Karpas-422 (cell line): ENCODE measurements at regions not wholly inside any gene's neighbourhood (a gene's known extent, or its start where the extent isn't known, plus 50 kb on each side); places are given as distances from the start of the nearest gene placed in this dataset.

Source experiments
- DNase-seq: peaks from one replicate; pipeline ENCODE4 v3.0.0-alpha.2; 2015
- H2AFZ ChIP-seq: fragments of 200-600 bp; sonication (generic); 2 replicates; pipeline ENCODE4 v1.6.1; 2014; ENCODE audit warnings: antibody characterized with exemption, low read length, mixed read lengths
- H3K27ac ChIP-seq: fragments of 200-600 bp; sonication (generic); 2 replicates; pipeline ENCODE4 v1.5.1; 2014; ENCODE audit warnings: mild to moderate bottlenecking, low read length, moderate library complexity
- H3K27me3 ChIP-seq: fragments of 200-600 bp; sonication (generic); 2 replicates; pipeline ENCODE4 v1.6.1; 2014; ENCODE audit warnings: low read length, mixed read lengths
- H3K36me3 ChIP-seq: fragments of 200-600 bp; sonication (generic); 2 replicates; pipeline ENCODE4 v1.6.1; 2014; ENCODE audit warnings: low read length, mixed read lengths; ENCODE audit not compliant: insufficient read depth
- H3K4me1 ChIP-seq: fragments of 200-600 bp; sonication (generic); 2 replicates; pipeline ENCODE4 v1.6.1; 2014; ENCODE audit warnings: mild to moderate bottlenecking, low read length, mixed read lengths
- H3K4me2 ChIP-seq: fragments of 200-600 bp; sonication (generic); 2 replicates; pipeline ENCODE4 v1.6.1; 2014; ENCODE audit warnings: low read length, low read depth, mild to moderate bottlenecking; ENCODE audit not compliant: poor library complexity, severe bottlenecking
- H3K4me3 ChIP-seq: fragments of 200-600 bp; sonication (generic); 2 replicates; pipeline ENCODE4 v1.5.1; 2014; ENCODE audit warnings: mild to moderate bottlenecking, antibody characterized with exemption, low read length, mixed read lengths
- H3K79me2 ChIP-seq: fragments of 200-600 bp; sonication (generic); 2 replicates; pipeline ENCODE4 v1.6.1; 2014; ENCODE audit warnings: mild to moderate bottlenecking, low read length, mixed read lengths
- H3K9ac ChIP-seq: fragments of 200-600 bp; sonication (generic); 2 replicates; pipeline ENCODE4 v1.6.0; 2014; ENCODE audit warnings: low read length
- H3K9me2 ChIP-seq: fragments of 200-600 bp; sonication (generic), shearing (Covaris generic); replicated peaks from 2 replicates; pipeline ENCODE4 v1.6.0; 2014; ENCODE audit warnings: mild to moderate bottlenecking, low read length, moderate library complexity; ENCODE audit not compliant: insufficient read depth
- H3K9me3 ChIP-seq: fragments of 300-700, 200-600 bp; sonication (generic); 2 replicates; pipeline ENCODE4 v1.6.1; 2014; ENCODE audit warnings: low read length, mixed read lengths
- H4K20me1 ChIP-seq: fragments of 200-600 bp; sonication (generic); 2 replicates; pipeline ENCODE4 v1.6.1; 2014; ENCODE audit warnings: mild to moderate bottlenecking, antibody characterized with exemption, low read length, low read depth; ENCODE audit not compliant: insufficient read depth

DNA sequence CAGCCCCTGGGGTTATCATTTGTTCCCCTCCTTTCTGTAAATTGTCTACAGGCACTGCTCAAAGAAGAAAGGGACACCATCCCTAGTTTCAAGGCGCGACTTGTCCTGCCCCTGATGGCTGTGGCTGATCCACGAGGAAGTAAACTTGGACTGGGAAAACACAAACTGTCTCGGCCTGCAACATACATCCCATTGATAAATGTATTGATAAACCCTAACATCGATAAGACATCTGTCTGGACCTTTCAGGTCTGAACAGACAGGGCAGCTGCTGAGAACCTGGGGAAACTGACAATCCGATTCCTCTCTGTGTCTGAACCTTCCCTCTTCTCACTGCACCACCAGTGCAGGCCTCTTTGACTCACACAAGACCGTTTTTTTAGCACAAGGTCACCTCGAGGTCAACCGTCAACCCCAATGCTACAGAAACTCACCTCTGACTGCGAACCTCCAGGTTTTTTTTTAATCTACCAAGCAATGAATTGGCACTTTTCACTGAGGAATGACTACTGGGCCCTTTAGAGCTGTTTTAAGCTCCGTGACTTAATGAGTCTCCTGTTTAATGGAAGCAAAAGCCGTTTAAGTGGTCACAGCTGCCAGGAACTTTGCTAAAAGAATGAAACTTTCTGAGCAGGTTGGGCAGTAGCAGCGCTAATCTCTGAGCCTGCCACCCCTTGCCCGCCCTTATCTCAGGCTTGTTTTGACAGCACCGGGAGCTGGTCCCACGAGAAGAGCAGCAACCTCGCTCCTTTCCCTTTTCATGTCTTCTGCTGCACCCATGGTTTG, 203.8 kb upstream of the TMEM45B start:
- Histone ChIP-seq H3K9me2 (no peaks in the 10 kb centered on the region), H3K9me3 (no peaks in the 10 kb centered on the region), H3K9ac (no peak overlapping the region), H3K4me1 (no peaks in the 10 kb centered on the region), H3K4me3 (no peak overlapping the region), H3K79me2 (no peaks in the 10 kb centered on the region), H3K36me3 (no peaks in the 10 kb centered on the region), H4K20me1 (no peaks in the 10 kb centered on the region), H3K27ac (no peak overlapping the region), H3K27me3 (no peaks in the 10 kb centered on the region), H2AFZ (no peak overlapping the region), H3K4me2 (no peak overlapping the region)
- no peak for DNase-seq

GRCh38 chr11:129612447-129612961, 203.1 kb upstream of the TMEM45B start:
- no peak overlapping the region for H3K27ac ChIP-seq
- H3K27me3 ChIP-seq = no peaks in the 10 kb centered on the region
- H3K9ac ChIP-seq = no peak overlapping the region
- no peaks in the 10 kb centered on the region for H3K4me1 ChIP-seq
- no peaks in the 10 kb centered on the region for H3K79me2 ChIP-seq
- no peaks in the 10 kb centered on the region for H4K20me1 ChIP-seq
- H3K36me3 ChIP-seq = no peaks in the 10 kb centered on the region
- no peak overlapping the region for H3K4me3 ChIP-seq
- no peak overlapping the region for H3K4me2 ChIP-seq
- no peak for DNase-seq
- H3K9me3 ChIP-seq = no peaks in the 10 kb centered on the region
- H3K9me2 ChIP-seq = no peaks in the 10 kb centered on the region
- no peak overlapping the region for H2AFZ ChIP-seq

DNA sequence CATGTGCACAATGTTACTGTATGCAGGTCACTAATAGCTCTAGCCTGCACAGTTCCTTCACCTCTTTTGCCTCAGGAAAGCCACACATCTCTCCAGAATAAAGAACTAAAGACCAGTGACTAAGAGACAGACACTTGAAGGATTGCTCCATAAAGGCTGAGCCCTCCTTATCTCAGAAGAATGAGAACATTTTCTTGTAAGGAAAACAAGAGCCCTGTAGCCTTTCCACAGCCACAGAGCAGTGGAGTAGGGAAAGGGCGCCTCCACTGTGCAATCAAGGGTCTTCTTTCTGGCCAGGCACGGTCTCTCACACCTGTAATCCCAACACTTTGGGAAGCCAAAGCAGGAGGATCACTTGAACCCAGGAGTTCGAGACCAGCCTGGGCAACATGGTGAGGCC, 202.6 kb upstream of the TMEM45B start:
- no peaks in the 10 kb centered on the region for H4K20me1 ChIP-seq
- no peak overlapping the region for H3K27ac ChIP-seq
- no peaks in the 10 kb centered on the region for H3K4me1 ChIP-seq
- H3K4me3 ChIP-seq = no peak overlapping the region
- no peaks in the 10 kb centered on the region for H3K9me2 ChIP-seq
- no peak overlapping the region for H2AFZ ChIP-seq
- DNase-seq = no peak
- no peaks in the 10 kb centered on the region for H3K27me3 ChIP-seq
- no peaks in the 10 kb centered on the region for H3K36me3 ChIP-seq
- H3K9me3 ChIP-seq = no peaks in the 10 kb centered on the region
- H3K4me2 ChIP-seq = no peak overlapping the region
- H3K79me2 ChIP-seq = no peaks in the 10 kb centered on the region
- no peak overlapping the region for H3K9ac ChIP-seq

GRCh38 chr11:129614256-129614944, 201.2 kb upstream of the TMEM45B start:
- H3K9ac ChIP-seq = no peak overlapping the region
- H3K36me3 ChIP-seq = no peaks in the 10 kb centered on the region
- H2AFZ ChIP-seq = no peak overlapping the region
- H4K20me1 ChIP-seq = no peaks in the 10 kb centered on the region
- no peaks in the 10 kb centered on the region for H3K79me2 ChIP-seq
- DNase-seq = no peak
- no peaks in the 10 kb centered on the region for H3K4me1 ChIP-seq
- no peaks in the 10 kb centered on the region for H3K9me3 ChIP-seq
- no peak overlapping the region for H3K4me3 ChIP-seq
- H3K9me2 ChIP-seq = no peaks in the 10 kb centered on the region
- H3K27ac ChIP-seq = no peak overlapping the region
- no peak overlapping the region for H3K4me2 ChIP-seq
- H3K27me3 ChIP-seq = no peaks in the 10 kb centered on the region

DNA sequence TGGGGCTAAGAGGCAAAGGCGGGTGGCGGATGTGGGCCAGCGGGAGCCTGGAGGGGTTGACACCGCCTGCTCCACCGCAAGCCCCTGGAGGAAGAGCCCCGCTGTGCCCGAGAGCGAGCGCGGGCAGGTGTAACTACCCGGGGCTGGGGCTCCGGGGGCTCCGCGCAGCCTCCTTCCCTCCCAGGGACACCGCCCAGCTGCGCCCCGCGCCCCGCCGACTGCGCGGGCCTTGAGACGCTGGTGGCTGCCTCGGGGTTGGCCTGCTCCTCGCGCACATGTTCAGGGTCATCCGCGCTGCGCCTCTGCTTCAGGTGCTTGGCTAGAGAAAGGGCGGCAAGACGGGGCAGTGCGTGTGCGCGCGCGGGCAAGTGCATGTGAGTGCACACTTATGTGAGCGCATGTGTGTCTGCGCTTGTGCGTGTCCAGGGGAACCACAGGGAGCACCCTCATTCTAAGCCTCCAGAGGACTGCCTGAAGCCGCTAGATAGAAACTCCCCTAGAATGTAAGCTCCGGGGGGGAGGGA, 197.5 kb upstream of the TMEM45B start:
- Histone ChIP-seq H3K79me2 (no peaks in the 10 kb centered on the region), H3K4me3 (no peak overlapping the region), H3K27me3 (no peaks in the 10 kb centered on the region), H3K9me3 (no peaks in the 10 kb centered on the region), H3K4me2 (no peak overlapping the region), H3K9me2 (no peaks in the 10 kb centered on the region), H3K36me3 (no peaks in the 10 kb centered on the region), H3K27ac (no peak overlapping the region), H4K20me1 (no peaks in the 10 kb centered on the region), H3K9ac (no peak overlapping the region), H2AFZ (no peak overlapping the region), H3K4me1 (no peaks in the 10 kb centered on the region)
- no peak for DNase-seq

GRCh38 chr11:129620237-129621104, 195.2 kb upstream of the TMEM45B start:
- no peak overlapping the region for H2AFZ ChIP-seq
- H3K36me3 ChIP-seq = no peaks in the 10 kb centered on the region
- H3K4me2 ChIP-seq = no peak overlapping the region
- H3K4me1 ChIP-seq = no peaks in the 10 kb centered on the region
- H3K9me2 ChIP-seq = no peaks in the 10 kb centered on the region
- no peak for DNase-seq
- no peaks in the 10 kb centered on the region for H4K20me1 ChIP-seq
- no peaks in the 10 kb centered on the region for H3K27me3 ChIP-seq
- no peak overlapping the region for H3K4me3 ChIP-seq
- no peak overlapping the region for H3K9ac ChIP-seq
- H3K79me2 ChIP-seq = no peaks in the 10 kb centered on the region
- H3K27ac ChIP-seq = no peak overlapping the region
- H3K9me3 ChIP-seq = no peaks in the 10 kb centered on the region

GRCh38 chr11:129625930-129626329, 189.7 kb upstream of the TMEM45B start:
- Histone ChIP-seq H4K20me1 (no peaks in the 10 kb centered on the region), H3K9me2 (no peaks in the 10 kb centered on the region), H3K4me1 (no peaks in the 10 kb centered on the region), H3K4me2 (no peak overlapping the region), H3K79me2 (no peaks in the 10 kb centered on the region), H2AFZ (no peak overlapping the region), H3K4me3 (no peak overlapping the region), H3K36me3 (no peaks in the 10 kb centered on the region), H3K27me3 (no peaks in the 10 kb centered on the region), H3K9ac (no peak overlapping the region), H3K9me3 (no peaks in the 10 kb centered on the region), H3K27ac (no peak overlapping the region)
- DNase-seq = no peak

- H3K27me3 ChIP-seq = no peaks in the 10 kb centered on the region
- no peaks in the 10 kb centered on the region for H3K79me2 ChIP-seq
- H3K9ac ChIP-seq = no peak overlapping the region
- no peaks in the 10 kb centered on the region for H3K9me3 ChIP-seq
- DNase-seq = no peak
- H3K4me3 ChIP-seq = no peak overlapping the region
- no peaks in the 10 kb centered on the region for H3K4me1 ChIP-seq
- H2AFZ ChIP-seq = no peak overlapping the region
- H4K20me1 ChIP-seq = no peaks in the 10 kb centered on the region
- no peaks in the 10 kb centered on the region for H3K9me2 ChIP-seq
- H3K36me3 ChIP-seq = no peaks in the 10 kb centered on the region
- H3K4me2 ChIP-seq = no peak overlapping the region
- no peak overlapping the region for H3K27ac ChIP-seq
Observed at GRCh38 chr11:129631201-129631600, 184.4 kb upstream of the TMEM45B start.
